Omental fat pad (tissue), 3 donors: ENCODE measurements at regions not wholly inside any gene's neighbourhood (a gene's known extent, or its start where the extent isn't known, plus 50 kb on each side); places are given as distances from the start of the nearest gene placed in this dataset.
"Not testable (repeated sequence)": the region's sequence is repeated elsewhere in the genome, so short reads cannot be mapped to it uniquely, and the experiment has no call there.

ENCODE experiments used
- ATAC-seq: fragments of 150-250 bp; one replicate; pipeline ENCODE4 v1.9.1; 2016; ENCODE audit warnings: mild to moderate bottlenecking, moderate library complexity; ENCODE audit not compliant: low FRiP score
- DNase-seq: peaks from one replicate; pipeline ENCODE4 v3.0.0-alpha.2; 2019; ENCODE audit warnings: low spot score
- TF ChIP-seq, protein P1 (sequence below), 3 donors: fragments of 450-650 bp; IDR thresholded peaks; one replicate each; pipeline ENCODE4 v1.5.1; 2016 to 2017; ENCODE audit warnings: antibody characterized with exemption in 3 of 3, mild to moderate bottlenecking in 3 of 3, moderate library complexity in 2 of 3

DNA sequence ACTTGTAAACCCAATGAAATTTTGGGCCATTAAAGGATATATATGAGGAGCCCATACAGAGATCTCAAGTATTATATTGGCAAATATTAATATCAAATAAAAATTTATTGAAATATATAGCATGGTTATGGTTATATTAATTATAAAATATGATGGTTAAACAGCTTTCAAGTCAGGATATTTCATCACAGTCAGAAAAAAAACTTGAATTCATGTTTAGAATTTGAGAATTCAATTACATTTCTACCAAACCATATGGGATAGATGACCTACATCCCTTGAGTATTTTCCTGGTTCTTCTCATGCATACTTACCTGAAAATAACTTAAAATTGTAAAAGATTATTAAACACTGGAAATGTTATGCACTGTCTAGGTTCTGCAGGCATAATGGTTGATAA lies 956.1 kb upstream of the EDIL3 start:
- no peak for DNase-seq
- TF ChIP-seq, protein P1, sequence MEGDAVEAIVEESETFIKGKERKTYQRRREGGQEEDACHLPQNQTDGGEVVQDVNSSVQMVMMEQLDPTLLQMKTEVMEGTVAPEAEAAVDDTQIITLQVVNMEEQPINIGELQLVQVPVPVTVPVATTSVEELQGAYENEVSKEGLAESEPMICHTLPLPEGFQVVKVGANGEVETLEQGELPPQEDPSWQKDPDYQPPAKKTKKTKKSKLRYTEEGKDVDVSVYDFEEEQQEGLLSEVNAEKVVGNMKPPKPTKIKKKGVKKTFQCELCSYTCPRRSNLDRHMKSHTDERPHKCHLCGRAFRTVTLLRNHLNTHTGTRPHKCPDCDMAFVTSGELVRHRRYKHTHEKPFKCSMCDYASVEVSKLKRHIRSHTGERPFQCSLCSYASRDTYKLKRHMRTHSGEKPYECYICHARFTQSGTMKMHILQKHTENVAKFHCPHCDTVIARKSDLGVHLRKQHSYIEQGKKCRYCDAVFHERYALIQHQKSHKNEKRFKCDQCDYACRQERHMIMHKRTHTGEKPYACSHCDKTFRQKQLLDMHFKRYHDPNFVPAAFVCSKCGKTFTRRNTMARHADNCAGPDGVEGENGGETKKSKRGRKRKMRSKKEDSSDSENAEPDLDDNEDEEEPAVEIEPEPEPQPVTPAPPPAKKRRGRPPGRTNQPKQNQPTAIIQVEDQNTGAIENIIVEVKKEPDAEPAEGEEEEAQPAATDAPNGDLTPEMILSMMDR (IDR thresholded peaks at IDR 0.05), result no peak
- ATAC-seq, result no peak

DNA sequence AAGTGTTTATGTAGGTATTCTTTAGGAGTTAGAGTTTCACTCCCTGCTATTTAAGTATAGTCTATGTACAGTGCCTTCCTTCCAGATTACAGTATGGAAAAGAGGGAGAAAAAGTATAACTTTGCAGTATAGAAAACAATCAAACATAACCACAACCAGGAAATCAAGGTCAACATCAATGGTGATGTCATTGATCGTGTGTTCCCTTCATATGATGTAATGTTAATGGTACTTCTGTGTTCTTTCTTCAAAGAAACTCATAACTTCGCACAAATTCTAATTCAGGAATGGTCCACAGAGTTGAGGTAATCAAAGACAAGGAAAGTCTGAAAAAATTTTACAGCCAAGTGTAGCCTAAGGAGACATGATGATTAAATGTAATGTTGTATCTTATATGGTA lies 961.1 kb upstream of the EDIL3 start:
- ATAC-seq (no peak), DNase-seq (no peak)
- TF ChIP-seq, protein P1 (IDR thresholded peaks at IDR 0.05), result no peak

DNA sequence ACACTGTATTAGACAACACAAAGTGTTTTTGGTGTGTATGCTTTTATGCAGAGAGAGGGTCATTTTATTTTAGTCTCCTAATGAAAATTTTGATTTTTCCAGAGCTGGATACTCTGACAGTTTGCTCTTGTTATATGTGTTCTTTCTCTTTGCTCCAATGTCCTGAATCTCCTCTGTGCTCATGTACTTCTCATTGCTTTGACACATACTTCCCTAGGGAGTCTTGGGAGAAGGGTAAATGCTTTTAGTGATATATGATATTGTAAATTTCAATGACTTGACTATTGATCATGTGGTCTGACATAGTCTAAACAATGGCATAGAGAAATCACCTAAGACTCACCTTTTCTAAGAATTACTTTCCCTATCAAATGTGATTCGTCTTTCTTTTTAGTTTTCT lies 972.6 kb upstream of the EDIL3 start:
- TF ChIP-seq, protein P1 (IDR thresholded peaks at IDR 0.05), result no peak
- DNase-seq (no peak), ATAC-seq (no peak)

DNA sequence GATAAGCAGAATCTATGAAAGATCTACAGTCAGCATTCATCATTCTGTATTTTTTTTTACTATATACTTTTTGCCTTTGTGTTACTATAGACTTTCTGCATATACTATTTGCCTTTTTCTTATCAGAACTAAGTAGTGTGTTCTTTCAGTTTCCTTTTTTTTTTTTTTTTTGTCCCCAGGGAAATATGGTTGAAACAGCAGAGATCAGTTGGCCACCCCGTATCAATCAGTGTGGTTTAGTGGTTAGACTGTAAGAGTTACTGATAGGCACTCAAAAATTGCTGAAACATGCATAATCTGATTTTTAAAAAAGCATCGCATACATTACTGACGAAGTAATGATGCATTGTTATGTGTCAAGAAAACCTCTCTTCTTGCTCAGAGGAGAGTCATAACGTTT lies 990.8 kb upstream of the EDIL3 start:
- TF ChIP-seq, protein P1 (IDR thresholded peaks at IDR 0.05), result no peak
- DNase-seq (no peak), ATAC-seq (no peak)

DNA sequence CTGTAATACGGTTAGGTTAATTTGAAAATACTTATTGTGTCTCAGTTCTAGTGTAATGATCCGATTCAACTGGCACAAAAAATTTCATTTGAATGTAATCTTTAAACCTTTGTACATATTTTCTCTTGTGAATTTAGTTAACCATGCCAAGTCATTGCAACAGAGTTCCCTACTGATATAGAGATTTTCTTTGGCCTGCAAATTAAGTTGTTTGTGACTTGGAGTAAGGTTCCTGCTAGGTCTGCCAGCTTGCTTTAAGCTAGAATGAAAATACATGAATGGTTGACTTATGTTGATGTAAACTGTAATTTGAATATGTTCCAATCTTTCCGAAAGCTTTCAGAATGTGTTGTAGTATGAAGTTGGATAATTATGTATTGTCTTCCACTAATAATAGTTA lies 1004.1 kb upstream of the EDIL3 start:
- DNase-seq (no peak), ATAC-seq (no peak)
- TF ChIP-seq, protein P1 (IDR thresholded peaks at IDR 0.05), result no peak

DNA sequence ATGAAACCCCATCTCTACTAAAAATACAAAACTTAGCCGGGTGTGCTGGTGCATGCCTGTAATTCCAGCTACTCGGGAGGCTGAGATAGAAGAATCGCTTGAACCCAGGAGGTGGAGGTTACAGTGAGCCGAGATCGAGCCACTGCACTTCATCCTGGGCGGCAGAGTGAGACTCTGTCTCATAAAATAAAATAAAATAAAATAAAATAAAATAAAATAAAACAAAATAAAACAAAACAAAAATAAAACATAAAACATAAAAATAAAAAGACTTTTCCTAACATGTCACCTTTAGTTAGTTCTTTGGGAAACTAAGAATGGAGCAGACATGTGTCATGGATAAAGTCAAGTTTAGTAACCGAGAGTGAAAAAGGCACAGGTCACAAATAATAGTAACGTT lies 1007.6 kb upstream of the EDIL3 start:
- not testable (repeated sequence) for DNase-seq, ATAC-seq

DNA sequence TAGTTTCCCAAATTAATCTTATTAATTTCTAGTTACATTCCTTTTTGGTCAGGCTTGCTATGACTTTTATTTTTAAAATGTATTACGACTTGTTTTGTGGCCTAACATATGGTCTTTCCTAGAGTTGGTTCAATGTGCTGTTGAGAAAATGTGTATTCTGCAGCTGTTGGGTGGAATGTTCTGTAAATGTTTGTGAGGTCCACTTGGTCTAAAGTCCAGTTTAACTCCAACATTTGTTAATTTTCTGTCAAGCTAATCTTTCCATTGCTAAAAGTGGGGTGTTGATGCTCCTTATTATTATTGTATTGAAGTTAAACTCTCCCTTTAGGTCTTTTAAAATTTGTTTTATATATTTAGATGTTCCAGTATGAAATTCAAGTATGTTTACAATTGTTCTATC lies 1010.8 kb upstream of the EDIL3 start:
- DNase-seq, result no peak
- TF ChIP-seq, protein P1 (IDR thresholded peaks at IDR 0.05), result no peak
- no peak for ATAC-seq

DNA sequence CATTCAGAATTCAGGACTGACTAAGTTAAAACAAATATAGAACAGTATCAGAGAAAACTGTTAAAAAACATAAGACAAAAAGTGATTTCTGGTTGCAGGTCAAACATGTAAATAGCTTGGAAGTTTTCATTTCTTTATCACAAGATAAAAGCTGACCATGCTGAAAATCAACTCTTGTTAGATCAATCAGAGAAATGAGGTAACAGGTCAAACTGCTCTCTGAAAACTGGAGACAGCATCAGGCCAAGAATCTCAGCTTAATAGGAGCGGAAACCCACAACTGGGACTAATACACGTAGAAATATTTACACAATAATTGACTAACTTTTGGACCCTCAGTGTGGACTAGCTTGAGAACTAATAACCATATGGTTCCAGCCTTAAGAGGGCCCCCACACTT lies 1012.8 kb upstream of the EDIL3 start:
- DNase-seq, result no peak
- TF ChIP-seq, protein P1 (IDR thresholded peaks at IDR 0.05), result no peak
- ATAC-seq, result no peak
